ENCODE measurements at regions not wholly inside any gene's neighbourhood (a gene's known extent, or its start where the extent isn't known, plus 50 kb on each side); places are given as distances from the start of the nearest gene placed in this dataset.
A peak's percentile ranks its signal among the peaks of the same experiment; 100 is the strongest.
"Not testable (repeated sequence)": the region's sequence is repeated elsewhere in the genome, so short reads cannot be mapped to it uniquely, and the experiment has no call there.

GRCh38 chr2:136324966-136325365 is 207.0 kb upstream of the CXCR4 start:
- no peak for DNase-seq (ENCODE audit: low read depth)

DNA sequence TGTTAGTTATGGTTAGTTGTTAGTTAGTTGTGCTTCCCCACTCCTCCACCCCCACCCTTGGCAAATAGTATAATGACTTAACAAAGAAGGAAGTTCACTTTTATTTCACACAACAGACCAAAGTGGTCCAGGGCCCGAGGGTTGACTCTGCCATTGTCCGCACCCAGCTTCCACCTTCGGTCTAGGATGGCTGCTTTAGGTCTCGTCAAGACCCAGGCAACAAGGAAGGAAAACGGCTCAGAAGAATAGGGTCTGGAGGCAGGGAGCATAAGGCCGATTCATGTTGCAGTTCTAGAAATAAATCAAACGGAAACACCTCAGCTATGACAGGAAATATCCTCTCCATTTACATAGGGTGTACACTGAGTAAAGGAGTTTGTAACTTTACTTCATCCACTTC is 206.0 kb upstream of the CXCR4 start:
- DNase-seq (ENCODE audit: low read depth), result no peak

GRCh38 chr2:136323195-136323594 is 205.2 kb upstream of the CXCR4 start:
- no peak for DNase-seq (ENCODE audit: low read depth)

- DNase-seq (ENCODE audit: low read depth), result no peak
Observed at GRCh38 chr2:136322428-136322827, 204.5 kb upstream of the CXCR4 start.

GRCh38 chr2:136319651-136320050 is 201.7 kb upstream of the CXCR4 start:
- no peak for DNase-seq (ENCODE audit: low read depth)

- no peak for DNase-seq (ENCODE audit: low read depth)
Observed at GRCh38 chr2:136319237-136319636, 201.3 kb upstream of the CXCR4 start.

DNA sequence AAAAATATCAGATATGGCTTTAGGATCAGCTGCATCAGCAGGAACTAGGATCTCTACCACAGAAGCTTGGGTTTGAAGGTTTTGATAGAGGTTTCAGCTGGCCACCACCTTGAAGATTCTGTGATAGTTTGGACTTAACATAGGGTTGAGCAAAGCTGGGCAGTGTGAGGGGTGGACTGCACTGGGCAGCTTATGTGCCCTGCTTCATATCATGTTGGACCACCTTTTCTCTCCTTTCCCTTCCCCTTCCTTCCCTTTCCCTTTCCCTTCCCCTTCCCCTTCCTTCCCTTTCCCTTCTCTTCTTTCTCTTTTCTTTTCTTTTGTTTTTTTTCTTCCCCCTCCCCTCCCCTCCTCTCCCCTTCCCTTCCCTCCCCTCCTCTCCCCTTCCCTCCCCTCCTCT is 196.3 kb upstream of the CXCR4 start:
- DNase-seq (ENCODE audit: low read depth), result no peak

DNA sequence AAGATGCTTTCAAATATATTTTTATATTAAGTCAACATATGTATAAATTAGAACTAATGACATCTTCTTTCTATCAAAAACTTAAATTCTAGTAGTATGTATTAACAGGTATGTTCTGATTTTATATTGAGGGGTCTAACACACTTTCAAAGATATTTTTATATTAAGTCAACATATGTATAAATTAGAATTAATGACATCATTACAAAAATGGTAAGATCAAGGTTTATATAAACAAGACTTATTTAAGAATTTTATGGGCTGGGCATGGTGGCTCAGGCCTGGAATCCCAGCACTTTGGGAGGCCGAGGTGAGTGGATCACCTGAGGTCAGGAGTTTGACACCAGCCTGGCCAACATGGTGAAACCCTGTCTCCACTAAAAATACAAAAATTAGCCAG is 194.6 kb upstream of the CXCR4 start:
- DNase-seq (ENCODE audit: low read depth), result not testable (repeated sequence)

DNA sequence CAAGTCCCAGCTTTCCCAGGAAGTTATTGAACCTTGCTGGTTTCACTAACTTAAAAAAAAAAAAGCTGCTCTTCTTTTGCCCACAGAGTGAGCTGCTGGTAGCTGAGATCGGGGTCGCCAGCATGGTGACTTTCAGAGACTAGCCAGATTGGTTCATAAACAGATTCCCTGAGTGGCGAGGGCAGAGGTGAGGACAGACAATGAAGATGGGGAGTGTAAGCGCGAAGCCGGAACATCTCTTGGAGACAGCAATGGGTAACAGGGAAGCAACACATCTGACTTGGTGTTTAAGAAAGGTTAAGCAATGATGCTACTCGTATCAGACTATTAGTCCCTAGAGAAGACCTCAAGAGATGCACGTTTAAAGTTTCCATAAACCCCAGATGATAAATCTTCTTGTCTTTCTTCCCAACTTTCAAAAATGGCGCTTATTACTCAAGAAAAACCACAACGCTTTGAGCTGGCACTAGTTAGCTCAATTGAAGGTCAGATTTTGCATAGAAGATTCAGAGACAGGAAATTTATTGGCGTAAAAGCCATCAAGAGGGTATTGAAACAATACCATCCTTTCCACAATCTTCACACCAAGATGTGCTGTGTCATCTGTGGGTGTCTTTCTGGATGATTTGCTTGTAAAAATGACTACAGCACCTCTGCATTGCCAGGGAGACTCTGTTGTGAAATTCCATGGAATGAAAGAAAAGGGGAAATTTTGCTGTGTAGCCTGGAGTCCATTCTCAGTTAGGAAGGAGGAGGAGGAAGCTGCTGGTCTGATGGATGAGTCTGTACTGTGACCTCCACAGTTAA is 193.1 kb upstream of the CXCR4 start:
- DNase-seq (ENCODE audit: low read depth), result no peak

DNA sequence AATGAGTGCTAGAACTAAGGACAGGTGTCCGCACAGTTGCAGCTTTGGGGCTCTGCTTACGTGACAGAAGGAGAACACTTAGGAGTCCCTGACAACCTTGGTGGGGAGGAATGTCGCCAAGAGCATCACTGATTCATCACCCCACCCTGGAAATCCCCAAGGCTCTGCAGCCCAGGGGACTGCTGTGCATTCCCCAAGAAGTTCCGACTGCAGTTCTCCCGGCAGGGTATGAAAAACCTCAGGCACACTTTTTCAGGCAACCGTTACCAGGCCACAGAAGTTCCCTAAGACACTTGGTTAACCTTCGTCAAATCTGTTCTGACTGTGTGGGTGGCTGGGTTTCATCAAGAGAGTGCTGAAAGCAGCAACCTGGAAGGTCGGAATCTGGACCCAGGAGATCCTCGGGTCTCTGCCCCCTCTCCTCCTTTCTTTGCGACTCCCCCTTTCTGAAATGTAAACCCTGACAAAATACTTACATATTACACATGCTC is 192.1 kb upstream of the CXCR4 start:
- no peak for DNase-seq (ENCODE audit: low read depth)

- DNase-seq (ENCODE audit: low read depth), result no peak
Observed at GRCh38 chr2:136308611-136309010, 190.7 kb upstream of the CXCR4 start.

GRCh38 chr2:136306836-136307235 is 188.9 kb upstream of the CXCR4 start:
- DNase-seq (ENCODE audit: low read depth), result no peak

DNA sequence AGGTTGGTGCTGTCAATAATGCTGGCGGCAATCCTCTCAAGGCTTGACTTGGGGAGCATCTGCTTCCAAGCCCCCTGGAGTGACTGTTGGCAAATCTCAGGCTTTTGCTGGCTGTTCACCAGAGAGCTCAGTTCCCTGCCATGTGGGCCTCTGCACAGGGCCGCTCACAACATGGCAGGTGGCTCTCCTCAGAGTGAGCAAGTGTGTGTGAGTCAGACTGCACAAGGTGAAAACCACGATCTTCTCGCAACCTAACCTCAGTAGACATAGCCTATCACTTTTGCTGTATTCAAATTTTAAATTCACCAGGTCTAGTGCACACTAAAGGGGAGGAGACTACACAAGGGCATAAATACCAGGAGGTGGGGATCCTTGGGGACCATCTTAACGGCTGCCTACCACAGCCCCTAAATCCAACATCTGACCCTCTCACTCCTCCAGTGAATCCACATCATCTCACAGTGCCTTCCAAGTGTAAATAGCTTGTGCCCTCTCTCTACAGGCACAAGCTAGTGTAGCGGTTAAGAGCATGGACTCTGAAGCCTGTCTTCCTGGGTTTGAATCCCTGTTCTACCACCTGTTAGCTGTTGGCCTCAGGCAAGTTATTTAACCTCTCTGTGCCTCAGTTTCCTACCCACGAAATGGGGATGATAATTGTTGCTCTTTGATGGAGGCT is 187.7 kb upstream of the CXCR4 start:
- peak; percentile 21 for DNase-seq (ENCODE audit: low read depth)

- no peak for DNase-seq (ENCODE audit: low read depth)
Observed at GRCh38 chr2:136301006-136301405, 183.1 kb upstream of the CXCR4 start.

DNA sequence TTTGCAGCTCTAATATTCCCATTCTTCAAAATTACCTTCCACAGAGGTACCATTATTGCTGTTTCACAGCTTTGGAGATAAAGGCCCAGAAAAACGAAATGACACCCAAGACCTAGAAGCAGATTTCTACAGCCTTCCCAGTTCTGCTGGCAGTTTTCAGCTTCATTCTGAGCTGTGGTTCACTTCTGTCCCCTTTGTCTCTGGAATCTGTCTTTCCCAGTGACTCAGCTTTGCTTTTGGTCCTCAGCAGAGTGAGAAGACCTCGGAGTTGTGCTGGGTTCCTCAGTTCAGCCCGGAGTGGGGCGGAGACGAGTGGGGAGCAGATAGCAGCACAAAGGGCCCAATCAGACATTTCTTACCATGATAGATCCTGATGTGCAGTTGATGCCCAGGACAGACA is 180.7 kb upstream of the CXCR4 start:
- no peak for DNase-seq (ENCODE audit: low read depth)

GRCh38 chr2:136297994-136298393 is 180.0 kb upstream of the CXCR4 start:
- DNase-seq (ENCODE audit: low read depth), result no peak

GRCh38 chr2:136297312-136297711 is 179.4 kb upstream of the CXCR4 start:
- DNase-seq (ENCODE audit: low read depth), result no peak

DNA sequence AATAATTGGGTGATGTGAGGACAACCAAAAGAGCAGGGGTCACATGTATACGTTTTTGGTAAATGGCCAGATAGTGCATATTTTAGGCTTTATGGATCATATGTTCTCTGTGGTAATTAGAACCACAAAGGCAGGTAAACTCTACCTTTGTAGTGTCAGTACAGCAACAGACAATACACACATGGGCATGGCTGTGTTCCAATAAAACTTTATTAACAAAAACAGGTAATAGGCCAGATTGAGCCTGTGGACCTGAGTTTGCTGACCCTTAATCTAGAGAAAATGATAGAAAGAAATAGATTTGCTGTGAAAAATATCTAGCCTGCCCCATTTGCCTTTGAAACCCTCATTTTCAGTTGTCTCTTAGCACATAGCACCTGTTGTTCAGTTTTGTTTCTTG is 177.2 kb upstream of the CXCR4 start:
- DNase-seq (ENCODE audit: low read depth), result no peak

- DNase-seq (ENCODE audit: low read depth), result no peak
Observed at GRCh38 chr2:136291871-136292270, 173.9 kb upstream of the CXCR4 start.

DNA sequence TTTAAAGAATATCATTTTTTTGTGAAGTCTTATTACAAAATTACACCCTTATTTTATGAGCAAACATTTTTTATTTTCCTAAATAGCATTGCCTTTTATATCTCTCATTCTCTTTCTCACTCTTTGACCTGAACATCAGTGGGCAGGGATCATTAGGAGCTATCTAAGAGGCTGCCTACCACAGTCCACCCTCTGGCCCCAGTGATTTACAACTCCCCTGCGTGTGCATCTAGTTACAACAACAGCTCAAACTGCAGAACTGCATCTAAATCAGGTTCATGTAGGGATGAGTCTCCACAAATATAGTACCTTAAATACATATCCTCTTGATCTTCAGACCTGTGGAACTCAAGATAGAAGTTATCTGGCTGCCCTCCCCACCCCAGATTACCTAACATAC is 172.4 kb upstream of the CXCR4 start:
- DNase-seq (ENCODE audit: low read depth), result no peak

- DNase-seq (ENCODE audit: low read depth), result no peak
Observed at GRCh38 chr2:136288249-136288648, 170.3 kb upstream of the CXCR4 start.

DNA sequence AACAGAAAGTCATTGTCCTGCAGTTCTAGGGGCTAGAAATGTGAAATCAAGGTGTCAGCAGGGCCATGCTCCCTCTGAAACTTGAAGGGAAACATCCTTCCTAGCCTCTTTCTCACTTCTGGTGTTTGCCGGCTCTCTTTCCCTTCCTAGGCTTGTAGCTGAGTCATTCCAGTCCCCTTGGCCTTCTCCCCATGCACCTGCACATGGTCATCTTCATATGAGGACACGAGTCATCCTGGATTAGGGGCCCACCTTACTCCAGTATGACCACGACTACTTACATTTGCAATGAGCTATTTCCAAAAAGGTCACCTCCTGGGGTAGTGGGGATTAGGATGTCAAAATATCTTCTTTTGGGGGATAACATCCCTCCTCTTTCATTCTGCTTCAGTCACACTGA is 168.5 kb upstream of the CXCR4 start:
- no peak for DNase-seq (ENCODE audit: low read depth)

- DNase-seq (ENCODE audit: low read depth), result no peak
Observed at GRCh38 chr2:136284226-136285119, 166.5 kb upstream of the CXCR4 start.
